DOHH2 (cell line): ENCODE measurements at regions not wholly inside any gene's neighbourhood (a gene's known extent, or its start where the extent isn't known, plus 50 kb on each side); places are given as distances from the start of the nearest gene placed in this dataset.

ENCODE experiments used
- EZH2phosphoT487 ChIP-seq: fragments of 200-600 bp; sonication (generic); IDR thresholded peaks from 2 replicates; pipeline ENCODE4 v1.6.1; 2017; ENCODE audit warnings: borderline replicate concordance, mild to moderate bottlenecking, antibody characterized with exemption, low read length, moderate library complexity, mixed read lengths
- TF ChIP-seq, protein P1 (sequence below): fragments of 200-600 bp; sonication (generic); IDR thresholded peaks from one replicate; pipeline ENCODE4 v1.5.1; 2014; ENCODE audit warnings: antibody characterized with exemption, mild to moderate bottlenecking, low read depth, low read length; ENCODE audit not compliant: poor library complexity, severe bottlenecking

DNA sequence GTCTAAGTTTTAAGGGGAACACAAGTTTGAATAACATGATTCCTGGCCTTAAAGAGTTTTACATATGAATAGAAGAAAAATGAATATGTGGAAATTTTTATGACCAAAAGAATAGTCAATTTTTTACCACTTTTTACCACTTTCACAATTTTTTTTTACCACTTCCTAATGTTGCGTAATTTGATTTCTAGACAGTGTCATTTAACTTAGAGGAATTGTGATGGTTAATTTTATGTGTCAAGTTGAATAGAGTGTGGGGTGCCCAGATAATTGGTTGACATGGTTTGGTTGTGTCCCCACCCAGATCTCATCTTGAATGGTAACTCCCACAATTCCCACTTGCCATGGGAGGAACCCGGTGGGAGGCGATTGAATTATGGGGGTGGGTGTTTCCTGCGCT is 416.6 kb downstream of the KIF4B start:
- TF ChIP-seq, protein P1, sequence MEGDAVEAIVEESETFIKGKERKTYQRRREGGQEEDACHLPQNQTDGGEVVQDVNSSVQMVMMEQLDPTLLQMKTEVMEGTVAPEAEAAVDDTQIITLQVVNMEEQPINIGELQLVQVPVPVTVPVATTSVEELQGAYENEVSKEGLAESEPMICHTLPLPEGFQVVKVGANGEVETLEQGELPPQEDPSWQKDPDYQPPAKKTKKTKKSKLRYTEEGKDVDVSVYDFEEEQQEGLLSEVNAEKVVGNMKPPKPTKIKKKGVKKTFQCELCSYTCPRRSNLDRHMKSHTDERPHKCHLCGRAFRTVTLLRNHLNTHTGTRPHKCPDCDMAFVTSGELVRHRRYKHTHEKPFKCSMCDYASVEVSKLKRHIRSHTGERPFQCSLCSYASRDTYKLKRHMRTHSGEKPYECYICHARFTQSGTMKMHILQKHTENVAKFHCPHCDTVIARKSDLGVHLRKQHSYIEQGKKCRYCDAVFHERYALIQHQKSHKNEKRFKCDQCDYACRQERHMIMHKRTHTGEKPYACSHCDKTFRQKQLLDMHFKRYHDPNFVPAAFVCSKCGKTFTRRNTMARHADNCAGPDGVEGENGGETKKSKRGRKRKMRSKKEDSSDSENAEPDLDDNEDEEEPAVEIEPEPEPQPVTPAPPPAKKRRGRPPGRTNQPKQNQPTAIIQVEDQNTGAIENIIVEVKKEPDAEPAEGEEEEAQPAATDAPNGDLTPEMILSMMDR, result no peak
- no peak for TF ChIP-seq EZH2phosphoT487
